ENCODE measurements at regions not wholly inside any gene's neighbourhood (a gene's known extent, or its start where the extent isn't known, plus 50 kb on each side); places are given as distances from the start of the nearest gene placed in this dataset.
A peak's percentile ranks its signal among the peaks of the same experiment; 100 is the strongest.

DNA sequence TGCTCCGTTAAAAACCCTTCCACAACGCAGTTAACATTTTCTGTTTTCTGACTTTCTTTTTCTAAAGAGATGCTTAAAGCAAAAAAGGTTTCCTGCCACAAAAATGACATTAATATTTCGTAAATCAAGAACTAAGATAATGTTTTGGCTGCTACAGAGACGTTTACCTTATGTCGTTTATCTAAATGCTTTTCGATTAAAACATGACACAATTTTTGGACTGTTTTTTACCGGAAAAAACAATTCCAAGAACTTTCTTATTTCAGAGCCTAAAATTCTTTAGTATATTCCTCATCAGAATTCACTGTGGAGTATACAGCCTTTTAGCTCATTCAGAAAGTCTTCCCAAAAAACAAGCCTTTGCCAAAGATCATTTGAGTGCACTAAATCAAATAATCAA is 278.0 kb upstream of the TCF4 start:
- DNase-seq, result no peak

DNA sequence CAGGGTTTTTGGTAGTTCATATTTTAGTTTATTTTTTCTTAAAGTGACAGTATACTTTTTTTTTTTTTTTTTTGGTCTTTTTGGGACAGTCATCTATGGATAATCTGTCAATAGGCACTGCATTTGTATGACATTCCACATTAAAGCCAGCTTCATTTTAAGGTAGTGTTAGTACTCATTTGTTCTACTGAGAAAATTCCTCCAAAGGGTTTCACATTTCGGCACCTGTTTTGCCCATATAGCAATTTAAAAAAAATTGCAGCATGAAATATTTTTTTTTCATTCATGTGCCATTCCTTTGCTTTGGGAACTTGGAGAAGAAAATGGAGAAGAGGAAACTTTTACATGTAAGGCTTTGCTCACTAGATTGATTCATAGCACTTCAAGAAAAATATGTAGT is 276.3 kb upstream of the TCF4 start:
- no peak for DNase-seq

DNA sequence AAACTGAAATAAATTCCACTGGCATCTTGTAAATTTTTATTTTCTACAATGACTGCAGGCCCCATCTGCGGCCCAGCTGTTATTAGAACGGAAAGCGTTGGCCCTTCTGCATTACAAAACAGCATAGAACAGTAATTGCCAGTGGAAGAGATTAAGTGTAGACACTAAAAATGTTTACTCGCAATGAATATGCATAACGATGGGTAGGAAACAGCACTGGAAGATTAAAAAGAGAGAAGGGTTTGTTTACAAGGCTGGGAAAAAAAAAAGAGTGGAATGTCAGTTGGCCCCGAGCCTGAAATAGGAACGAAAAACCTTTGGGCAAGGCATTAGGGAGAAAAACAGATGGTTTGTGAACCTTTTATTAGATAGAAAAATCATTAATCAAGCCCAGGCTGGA is 275.9 kb upstream of the TCF4 start:
- DNase-seq, result no peak

DNA sequence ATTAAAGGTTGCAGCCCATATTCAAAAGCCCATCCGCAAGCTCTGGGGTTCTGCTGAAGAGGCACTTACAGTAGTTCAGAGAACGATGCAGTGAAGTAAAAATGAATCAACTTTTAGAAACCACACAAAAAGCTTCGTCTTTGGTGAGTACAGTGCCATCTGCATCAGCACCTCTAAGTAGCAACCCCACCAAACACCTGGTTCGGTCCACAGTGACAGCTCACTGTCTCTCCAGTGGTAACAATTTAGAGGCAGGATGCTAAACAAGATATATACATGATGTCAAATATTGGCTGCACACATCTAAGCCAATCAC is 275.4 kb upstream of the TCF4 start:
- DNase-seq, result no peak

DNA sequence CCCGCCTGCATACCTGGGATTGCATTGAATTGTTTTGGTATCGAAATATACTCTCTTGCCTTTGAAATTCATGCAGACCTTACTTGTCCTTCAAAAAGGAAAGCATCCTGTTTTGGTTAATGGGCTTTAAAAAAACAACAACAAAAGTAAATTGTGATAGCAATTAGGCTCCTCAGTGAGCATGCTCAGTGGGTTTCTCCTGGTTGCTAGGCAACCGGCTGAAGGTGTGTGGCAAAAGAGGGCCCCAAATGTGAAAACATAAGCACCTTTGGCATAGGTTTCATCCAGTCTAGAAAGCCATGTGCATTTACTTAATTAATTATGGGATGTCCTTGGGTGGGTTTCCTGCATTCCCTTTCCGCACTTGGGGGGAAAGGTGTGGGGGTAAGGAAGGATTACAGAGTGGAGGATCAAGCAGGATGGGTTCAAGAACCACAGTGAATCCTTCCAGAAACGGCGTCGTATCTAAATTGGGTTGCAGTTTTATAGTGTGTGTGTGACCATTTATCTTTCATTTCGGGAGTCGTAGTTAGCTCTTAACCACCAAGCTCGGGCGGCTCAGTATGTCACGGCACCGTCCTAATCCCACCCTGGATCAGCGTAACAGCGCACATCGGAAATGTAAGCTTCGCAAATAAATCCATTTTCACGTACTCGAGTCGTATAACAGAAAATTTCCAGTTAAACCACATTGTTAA is 274.9 kb upstream of the TCF4 start:
- DNase-seq, result no peak

DNA sequence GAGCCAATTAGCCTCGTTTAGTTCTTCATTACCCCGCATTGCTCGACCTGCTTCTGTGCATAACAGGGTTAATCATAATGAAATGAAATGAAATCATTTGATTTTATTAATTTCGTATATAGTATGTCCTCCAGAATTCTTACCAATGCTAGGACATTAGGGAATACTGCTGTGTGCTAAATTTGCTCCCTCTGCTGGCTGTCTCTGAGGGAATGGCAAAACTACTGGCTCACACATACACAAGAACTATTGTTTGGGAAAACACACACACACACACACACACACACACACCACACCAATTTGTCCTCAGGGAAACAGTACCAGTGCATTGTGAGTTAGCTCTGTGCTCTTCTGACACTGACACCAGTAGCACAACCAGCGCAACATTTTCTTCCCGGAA is 273.3 kb upstream of the TCF4 start:
- no peak for DNase-seq

DNA sequence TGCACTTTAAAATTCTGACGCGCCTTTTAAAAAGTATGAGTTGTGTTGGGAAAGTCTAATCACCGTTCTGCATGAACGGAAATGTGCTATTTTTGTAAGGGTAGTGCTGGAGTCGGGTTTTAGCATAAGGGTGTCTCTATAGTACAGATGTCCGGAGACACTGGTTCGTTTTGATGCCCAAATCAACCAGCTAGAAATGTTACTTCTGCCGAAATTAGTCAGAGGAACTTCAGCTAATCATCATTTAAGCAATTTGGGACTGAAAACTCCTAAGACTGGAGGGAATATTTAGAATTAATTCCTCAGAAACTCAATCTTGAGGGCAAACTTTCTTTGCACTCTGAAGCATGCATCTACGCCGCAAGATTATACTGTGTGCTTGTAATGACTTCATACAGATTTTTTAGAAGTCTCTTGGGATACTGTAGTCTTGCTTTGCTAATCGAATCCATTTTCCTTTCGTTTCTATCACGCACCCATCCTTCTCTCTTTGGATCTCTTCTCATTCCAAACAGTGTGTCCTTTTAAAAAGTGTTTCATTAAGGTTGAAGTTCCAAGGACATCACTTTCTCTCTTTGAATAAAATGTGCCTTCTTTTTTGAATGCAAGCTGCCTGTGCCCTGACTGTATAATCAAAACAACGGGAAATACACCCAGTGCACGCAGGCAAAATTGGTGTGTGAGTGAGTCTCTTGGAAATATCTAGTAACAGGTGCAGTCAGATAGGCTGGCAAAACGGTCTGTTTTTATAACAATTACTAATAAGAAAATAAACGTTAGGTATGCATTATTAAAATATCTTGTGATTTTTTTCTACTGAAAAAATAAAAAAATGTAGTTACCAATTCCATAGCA is 270.9 kb upstream of the TCF4 start:
- DNase-seq, result no peak

DNA sequence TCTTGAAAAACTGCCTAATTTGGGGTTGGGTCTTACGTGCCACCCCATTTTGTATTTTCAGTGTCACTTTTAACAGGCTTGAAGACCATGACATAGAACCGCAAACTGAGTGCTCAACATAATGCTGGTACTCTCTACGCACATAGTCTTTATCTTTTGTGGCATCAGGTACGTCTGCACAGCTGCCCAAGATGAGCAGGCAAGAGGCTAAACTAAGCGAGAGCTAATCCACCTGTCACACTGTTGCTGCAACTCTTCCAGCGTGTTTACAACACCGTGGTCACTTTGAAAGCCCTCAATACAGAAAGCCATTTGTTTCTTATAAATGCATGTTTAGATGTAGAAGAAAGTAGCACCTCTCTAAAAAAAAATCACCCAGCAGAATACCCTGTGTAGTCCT is 270.0 kb upstream of the TCF4 start:
- DNase-seq, result peak; percentile 17

DNA sequence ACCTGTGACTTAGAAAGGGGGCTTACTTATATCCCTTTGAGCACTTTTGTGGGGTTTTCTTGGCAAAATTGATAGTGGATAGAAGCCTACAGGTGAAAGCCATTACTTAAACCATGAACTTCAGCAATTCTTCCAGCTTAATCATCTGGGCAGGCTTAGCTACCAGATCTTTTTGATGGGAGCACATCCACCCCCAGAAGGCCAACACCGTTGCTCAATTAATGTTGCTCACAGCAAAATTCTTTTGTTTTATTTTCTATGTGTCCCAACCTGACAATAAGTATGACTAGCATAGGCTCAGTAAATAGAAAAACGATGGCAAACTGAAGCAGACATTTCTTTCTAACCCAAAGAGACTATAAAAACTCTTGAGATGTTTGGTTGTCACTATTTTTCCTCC is 269.4 kb upstream of the TCF4 start:
- no peak for DNase-seq

DNA sequence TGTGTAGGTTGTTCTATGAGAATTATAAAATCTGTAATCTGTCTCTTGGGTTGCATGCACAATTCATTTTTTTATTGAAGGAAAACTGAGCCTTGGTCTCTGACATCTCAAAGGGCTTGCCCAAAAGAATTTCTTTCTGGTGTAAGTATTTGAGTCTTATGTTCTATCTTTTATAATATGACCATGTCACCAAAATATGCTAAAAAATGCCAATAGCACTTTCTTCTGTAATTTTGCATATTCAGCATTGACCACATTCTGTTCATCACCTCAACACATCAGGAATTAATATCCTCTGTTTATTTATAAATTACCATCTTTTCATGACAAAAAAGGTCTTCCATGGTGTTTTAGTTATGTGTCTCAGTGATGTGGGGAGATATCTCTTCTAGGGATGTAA is 268.7 kb upstream of the TCF4 start:
- no peak for DNase-seq

DNA sequence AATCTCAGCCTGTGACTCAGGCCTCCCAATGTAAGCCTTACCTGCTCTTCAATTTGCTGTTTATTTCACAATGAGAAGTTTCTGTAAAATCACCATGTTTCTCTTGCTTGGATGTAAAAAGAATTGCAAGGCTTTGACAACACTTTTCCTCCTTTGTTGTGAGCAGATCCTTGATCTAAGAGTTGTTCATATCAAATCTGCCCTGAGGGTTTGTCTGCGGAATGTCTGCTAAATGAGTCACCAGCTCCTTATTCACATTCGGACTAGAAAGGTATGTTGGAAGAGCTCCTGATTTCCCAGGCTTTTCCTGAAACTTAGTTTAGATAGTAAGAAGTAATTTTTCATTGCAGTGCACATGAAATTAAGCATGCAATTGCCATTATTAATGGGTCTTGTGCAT is 268.2 kb upstream of the TCF4 start:
- no peak for DNase-seq

DNA sequence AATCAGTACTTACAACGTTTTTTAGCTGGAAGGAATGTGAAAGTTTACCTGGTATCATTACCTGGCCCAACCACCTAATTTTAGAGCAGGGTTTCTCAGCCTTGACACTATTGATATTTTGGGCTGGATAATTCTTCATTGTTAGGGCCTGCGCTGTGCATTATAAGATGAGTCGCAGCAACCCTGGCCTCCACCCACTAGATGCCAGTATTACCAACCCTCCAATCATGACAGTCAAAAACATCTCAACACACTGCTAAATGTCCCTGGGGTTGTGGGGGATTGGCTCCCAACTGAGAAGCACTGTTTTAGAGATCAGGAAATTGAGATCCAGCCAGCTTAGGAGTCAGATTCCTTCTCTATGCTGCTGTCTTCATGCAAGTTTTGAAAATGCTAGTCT is 265.3 kb upstream of the TCF4 start:
- DNase-seq, result no peak

DNA sequence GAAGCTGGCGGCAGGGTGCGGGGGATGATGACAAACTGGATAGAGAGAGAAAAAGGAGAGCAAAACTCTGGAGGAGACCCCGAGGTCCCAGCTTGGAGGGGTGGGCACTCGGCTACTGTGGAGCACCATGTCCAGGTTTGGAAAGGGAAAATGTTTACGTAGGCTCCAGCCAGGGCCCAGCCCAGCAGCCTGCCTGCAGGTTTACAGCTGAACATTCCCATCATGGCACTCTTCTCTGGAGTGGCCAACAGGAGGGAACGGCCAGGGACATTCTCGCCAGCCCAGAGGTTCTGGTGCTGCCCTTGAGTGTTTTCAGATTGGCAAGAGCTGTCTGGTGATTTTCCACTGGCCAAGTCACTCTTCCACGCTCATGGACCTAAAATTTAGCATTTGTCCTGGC is 262.9 kb upstream of the TCF4 start:
- no peak for DNase-seq

DNA sequence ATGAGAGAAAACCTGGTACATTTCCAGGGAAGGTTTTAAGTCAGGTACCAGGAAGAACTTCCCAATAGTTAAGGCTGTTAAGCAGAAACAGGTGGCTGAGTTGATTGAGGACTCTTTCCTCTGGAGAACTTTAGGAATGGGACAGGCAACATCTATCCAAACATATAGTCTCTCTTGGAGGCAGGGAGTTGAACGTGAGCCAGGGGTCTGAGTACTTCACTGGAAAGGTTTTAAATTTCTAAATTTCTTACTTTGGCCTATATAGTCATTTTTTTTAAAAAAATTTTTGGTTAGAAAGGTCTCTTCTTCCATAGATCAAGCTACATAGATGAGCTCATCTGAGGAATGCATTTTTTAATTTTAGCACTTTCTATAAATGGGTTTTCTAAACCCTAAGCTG is 261.4 kb upstream of the TCF4 start:
- DNase-seq, result no peak

DNA sequence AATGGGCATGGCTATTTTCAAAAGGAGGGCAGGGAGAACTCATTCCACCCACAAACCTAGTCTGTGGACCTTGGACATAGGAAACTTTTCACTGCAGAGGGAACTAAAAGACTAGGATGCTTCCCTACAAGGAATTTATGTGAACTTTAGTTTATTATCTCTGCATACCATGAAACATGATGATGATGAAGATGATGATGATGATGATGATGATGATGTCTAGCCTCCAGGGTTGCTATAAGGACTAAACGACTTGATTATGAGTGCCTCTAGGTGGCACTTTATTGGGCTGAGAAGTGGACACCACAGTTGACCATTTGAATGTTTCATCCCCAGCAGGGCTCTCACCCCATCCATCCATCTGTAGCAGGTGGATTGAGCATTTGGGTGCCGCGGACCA is 260.0 kb upstream of the TCF4 start:
- DNase-seq, result no peak

DNA sequence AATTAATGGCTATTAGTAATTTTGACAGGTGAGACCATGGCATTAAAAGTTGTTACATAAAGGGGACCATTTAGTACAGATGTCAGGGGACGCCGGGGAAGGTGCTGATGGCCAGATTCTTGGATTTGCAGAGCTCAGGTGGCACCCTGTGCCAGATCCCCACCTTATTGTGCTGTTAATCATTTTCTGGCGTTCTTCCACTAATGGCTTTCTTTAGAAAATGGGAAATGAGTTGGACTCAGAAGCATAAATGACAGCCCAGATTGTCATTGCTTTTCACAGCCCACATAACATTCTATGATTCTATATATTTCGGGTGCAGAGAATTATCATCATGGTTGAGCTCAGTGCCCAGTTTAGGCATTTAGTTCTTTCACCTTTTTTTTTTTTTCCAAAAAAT is 257.2 kb upstream of the TCF4 start:
- DNase-seq, result no peak

DNA sequence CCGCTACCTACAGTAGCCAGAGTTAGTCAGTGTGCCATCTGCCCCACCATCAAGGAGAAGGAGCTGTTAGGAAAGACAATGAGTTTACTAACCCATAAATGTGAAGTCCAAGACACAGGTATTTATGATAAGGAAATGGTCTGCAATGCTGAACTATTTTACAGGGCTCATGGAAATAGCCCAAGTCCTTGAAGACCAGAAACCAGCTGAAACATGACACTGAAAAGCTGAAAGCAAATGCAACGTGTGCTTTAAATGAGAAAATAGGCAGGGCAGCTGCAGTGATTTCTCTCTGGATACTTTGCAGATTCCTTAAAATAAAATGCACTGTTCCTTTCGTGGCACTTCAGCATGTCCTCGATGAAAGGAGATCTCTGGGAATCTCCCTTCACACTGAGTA is 256.4 kb upstream of the TCF4 start:
- no peak for DNase-seq

DNA sequence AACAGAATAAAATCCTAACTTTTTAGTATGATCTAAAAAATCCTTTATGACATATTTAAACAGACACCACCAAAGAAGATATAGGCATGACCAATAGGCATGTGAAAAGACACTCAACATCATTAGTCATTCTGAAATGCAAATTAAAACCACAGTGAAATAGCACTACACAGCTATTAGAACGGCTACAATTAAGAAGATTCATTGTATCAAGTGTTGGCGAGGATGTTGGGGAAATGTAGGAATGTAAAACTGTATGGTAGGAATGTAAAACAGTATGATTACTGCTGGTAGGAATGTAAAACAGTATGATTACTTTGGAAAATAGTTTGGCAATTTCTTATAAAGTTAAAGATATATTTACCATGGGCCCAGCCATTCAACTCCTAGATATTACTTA is 253.3 kb upstream of the TCF4 start:
- no peak for DNase-seq

DNA sequence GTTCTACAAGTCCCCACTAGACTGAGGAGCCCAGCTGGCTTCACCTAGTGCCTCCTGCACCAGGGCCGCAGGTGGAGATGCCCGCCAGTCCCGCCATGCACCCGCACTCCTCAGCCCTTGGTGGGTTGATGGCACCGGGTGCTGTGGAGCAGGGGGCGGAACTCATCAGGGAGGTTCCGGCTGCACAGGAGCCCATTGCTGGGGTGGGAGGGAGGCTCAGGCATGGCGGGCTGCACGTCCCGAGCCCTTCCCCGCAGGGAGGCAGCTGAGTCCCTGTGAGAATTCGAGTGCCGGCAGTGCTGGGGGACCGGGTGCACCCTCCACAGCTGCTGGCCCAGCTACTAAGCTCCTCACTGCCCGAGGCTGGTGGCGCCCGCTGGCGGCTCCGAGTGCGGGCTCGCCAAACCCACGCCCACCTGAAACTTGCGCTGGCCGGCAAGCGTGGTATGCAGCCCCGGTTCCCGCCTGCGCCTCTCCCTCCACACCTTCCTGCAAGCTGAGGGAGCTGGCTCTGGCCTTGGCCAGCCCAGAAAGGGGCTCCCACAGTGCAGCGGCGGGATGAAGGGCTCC is 252.7 kb upstream of the TCF4 start:
- no peak for DNase-seq

DNA sequence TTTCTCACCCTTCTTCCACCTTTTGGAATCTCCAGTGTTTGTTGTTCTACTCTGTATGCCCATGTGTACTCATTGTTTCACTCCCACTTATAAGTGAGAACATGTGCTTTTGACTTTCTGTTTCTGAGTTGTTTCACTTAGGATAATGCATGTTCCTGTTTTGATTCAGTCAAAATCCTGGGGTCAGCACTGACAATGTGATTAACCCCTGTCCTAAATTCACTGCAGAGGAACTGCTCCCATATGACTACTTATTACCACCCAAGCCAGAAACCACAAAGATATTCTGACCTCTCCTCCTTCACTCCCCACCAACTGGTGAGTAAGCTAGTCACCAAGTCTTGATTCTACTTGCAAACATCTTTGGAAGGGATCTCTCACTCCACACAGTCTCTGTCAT is 251.4 kb upstream of the TCF4 start:
- DNase-seq, result no peak

DNA sequence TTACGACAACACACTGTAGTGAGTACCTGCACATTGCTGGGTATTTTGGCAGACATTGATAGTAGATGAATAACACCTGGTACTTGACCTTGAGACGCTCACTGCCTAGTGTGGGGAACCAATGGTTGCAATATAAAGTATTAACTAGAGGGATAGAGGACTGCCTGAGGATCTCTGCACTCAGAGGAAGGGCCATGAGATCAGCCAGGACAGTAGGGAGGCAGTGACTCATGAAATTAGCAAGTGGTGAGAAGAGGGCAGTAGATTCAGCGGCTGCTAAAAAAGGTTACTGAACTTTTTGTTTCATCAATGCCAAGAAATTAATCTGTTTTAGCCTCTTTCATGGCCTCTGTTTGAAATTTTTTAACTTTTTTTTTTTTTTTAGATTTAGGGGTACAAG is 250.8 kb upstream of the TCF4 start:
- DNase-seq, result no peak

DNA sequence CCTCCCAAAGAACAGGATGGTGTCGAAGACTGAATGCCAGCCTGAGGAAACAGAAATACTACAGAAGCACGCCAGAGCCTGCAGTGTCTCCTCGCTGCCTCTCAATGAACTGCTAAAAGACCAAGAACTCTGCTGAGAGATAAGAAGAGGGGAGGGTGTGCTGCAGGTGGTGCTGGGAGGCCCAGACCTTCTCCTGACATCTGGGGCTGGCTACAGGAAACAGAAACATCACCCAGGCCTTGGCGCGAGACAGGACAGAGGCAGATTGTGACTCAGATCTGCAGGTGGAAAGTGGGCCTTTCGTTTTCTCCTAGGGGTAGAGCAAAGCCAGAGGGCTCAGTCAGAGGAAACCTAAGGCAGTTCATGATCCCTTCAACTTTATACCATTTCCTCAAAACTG is 250.3 kb upstream of the TCF4 start:
- no peak for DNase-seq

DNA sequence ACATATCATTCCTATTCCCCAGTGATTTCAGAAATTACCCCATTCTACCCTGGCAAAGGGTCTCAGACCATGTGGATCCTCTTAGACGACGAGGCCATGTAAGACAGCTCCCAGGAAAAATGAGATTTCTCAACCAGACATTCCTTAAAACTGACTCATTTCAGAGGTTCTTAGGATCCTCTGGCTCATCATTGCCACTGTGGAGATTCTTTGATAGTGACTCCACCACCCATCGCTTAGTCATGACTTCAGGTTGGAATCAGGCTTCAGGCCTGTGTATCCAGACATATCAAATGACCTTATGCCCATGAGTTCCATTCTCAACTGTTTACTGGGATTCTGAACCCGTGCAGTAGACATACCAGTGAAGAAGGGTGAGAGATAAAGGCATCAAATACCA is 245.6 kb upstream of the TCF4 start:
- DNase-seq, result no peak

DNA sequence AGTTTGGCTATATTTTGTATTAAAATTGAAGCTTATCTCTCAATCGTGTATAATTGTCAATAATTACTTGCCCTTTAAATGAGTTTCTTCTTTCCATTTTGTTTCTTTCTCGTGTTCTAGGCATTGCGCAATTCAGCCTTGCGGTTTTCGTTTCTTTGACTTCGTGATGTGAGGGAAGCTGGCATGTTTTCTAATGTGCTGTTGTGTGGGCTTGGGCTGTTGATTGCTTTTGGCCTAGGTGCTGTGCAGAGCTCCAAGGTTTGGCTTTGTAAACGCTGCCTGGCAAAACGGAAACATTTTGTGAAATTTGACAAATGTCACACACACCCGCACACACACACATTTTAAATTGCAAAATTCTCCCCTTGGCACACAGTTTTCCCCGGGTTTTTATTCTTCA is 242.6 kb upstream of the TCF4 start:
- no peak for DNase-seq

DNA sequence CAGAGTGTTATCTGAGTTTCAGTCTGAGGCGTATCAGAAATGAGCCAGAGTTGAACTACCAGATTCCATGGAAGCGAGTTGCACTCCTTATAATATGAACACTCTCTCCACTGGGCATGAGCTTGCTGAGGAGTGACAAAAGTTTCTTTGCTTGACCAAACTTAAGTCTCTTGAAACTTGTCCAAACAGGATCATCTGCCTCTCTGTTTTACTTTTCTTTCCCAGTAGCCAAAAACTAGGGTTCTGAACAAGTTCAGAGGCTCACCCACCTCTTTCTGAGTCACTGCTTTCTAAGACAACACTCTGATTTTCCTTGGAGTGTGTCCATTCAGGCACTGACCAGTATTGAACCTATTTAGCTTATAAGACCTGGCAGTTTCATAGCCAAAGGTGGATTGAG is 233.2 kb upstream of the TCF4 start:
- DNase-seq, result no peak
